ENCODE measurements at regions not wholly inside any gene's neighbourhood (a gene's known extent, or its start where the extent isn't known, plus 50 kb on each side); places are given as distances from the start of the nearest gene placed in this dataset.

DNA sequence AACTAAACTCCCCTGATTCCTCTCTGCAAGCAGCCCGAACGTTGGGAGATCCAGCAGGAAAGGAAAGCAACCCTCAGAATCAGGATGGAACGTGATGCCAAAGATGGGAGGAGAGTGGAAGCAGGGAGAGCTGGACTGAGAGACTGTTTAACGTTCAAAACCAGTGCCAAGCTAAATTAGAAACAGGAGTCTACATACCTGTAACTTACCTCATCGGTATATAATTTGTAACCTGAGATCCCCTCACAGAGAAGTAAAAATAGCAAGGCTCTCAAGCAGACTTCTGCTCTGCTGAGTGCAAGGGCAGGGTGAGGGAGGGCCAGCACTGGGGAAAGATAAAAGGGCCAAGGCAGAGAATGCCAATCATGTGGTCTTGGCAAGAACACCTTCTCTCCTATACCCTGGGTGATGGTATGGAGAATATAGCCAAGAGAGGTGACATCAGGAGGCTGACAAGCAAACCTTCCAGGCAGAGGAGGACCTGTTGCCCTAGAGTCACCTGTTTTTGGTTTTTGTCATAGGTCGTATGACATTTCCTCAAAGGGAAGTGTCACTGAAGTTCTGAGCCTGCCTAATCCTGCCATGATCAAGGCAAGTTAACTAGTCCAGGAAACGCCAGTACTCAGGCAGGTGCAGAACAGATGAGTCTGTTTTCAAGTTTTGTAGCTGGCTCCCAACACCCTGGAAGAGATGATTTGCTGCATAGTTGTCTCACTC is 472.0 kb downstream of the NFIB start (continued):
- TF ChIP-seq, protein P1, sequence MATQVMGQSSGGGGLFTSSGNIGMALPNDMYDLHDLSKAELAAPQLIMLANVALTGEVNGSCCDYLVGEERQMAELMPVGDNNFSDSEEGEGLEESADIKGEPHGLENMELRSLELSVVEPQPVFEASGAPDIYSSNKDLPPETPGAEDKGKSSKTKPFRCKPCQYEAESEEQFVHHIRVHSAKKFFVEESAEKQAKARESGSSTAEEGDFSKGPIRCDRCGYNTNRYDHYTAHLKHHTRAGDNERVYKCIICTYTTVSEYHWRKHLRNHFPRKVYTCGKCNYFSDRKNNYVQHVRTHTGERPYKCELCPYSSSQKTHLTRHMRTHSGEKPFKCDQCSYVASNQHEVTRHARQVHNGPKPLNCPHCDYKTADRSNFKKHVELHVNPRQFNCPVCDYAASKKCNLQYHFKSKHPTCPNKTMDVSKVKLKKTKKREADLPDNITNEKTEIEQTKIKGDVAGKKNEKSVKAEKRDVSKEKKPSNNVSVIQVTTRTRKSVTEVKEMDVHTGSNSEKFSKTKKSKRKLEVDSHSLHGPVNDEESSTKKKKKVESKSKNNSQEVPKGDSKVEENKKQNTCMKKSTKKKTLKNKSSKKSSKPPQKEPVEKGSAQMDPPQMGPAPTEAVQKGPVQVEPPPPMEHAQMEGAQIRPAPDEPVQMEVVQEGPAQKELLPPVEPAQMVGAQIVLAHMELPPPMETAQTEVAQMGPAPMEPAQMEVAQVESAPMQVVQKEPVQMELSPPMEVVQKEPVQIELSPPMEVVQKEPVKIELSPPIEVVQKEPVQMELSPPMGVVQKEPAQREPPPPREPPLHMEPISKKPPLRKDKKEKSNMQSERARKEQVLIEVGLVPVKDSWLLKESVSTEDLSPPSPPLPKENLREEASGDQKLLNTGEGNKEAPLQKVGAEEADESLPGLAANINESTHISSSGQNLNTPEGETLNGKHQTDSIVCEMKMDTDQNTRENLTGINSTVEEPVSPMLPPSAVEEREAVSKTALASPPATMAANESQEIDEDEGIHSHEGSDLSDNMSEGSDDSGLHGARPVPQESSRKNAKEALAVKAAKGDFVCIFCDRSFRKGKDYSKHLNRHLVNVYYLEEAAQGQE (IDR thresholded peaks at IDR 0.05; ENCODE audit: unreplicated experiment): no peak

- Histone ChIP-seq H3F3A (replicated peaks; ENCODE audit: low read depth) (no peaks in the 10 kb centered on the region), H4K20me1 (replicated peaks; ENCODE audit: insufficient read depth) (no peaks in the 10 kb centered on the region), H3K4me3 (no peak overlapping the region), H3K4me2 (no peak overlapping the region), H3K79me2 (replicated peaks; ENCODE audit: insufficient read depth) (no peaks in the 10 kb centered on the region), H3K27ac (ENCODE audit: low read depth) (no peak overlapping the region), H3K27me3 (ENCODE audit: insufficient read depth) (no peaks in the 10 kb centered on the region), H3K9me2 (ENCODE audit: insufficient read depth) (0 out of 2 replicates have a peak, but pooled peaks cover 5% of the 10 kb centered on the region), H3K4me1 (ENCODE audit: insufficient read depth) (no peaks in the 10 kb centered on the region), H2AFZ (no peak overlapping the region), H3K36me3 (ENCODE audit: insufficient read depth) (0 out of 2 replicates have a peak, but pooled peaks cover 3% of the 10 kb centered on the region)
- DNase-seq (ENCODE audit: low spot score) (no peak), ATAC-seq (no peak)
- Mint-ChIP-seq H3K9me3 (peaks cover 28% of the 10 kb centered on the region), H3K27me3 (ENCODE audit: insufficient read depth, low read depth, poor library complexity) (no peaks in the 10 kb centered on the region), H3K27ac (no peak overlapping the region), H3K4me3 (no peak overlapping the region), H3K36me3 (ENCODE audit: low read depth) (peaks cover 29% of the 10 kb centered on the region), H3K4me1 (no peaks in the 10 kb centered on the region)
- TF ChIP-seq, protein P1 (IDR thresholded peaks at IDR 0.05; ENCODE audit: unreplicated experiment): no peak
- TF ChIP-seq EZH2phosphoT487 (IDR thresholded peaks at IDR 0.05; ENCODE audit: unreplicated experiment): no peak
- no peak for TF ChIP-seq ZNF462 (CRISPR knock-in tag; IDR thresholded peaks at IDR 0.05)
- TF ChIP-seq ZNF331 (CRISPR knock-in tag; IDR thresholded peaks at IDR 0.05; ENCODE audit: low read depth): no peak
- TF ChIP-seq, protein P2, sequence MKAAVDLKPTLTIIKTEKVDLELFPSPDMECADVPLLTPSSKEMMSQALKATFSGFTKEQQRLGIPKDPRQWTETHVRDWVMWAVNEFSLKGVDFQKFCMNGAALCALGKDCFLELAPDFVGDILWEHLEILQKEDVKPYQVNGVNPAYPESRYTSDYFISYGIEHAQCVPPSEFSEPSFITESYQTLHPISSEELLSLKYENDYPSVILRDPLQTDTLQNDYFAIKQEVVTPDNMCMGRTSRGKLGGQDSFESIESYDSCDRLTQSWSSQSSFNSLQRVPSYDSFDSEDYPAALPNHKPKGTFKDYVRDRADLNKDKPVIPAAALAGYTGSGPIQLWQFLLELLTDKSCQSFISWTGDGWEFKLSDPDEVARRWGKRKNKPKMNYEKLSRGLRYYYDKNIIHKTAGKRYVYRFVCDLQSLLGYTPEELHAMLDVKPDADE (IDR thresholded peaks at IDR 0.05): no peak
- no peak for TF ChIP-seq ZNF114 (CRISPR knock-in tag; IDR thresholded peaks at IDR 0.05)
- TF ChIP-seq NANOG (IDR thresholded peaks at IDR 0.05; ENCODE audit: borderline replicate concordance): no peak
Observed at GRCh38 chr9:13832446-13832845, 481.5 kb downstream of the NFIB start.

Measured in GM23338 (cell line).